KMS-11 (cell line): ENCODE measurements at regions not wholly inside any gene's neighbourhood (a gene's known extent, or its start where the extent isn't known, plus 50 kb on each side); places are given as distances from the start of the nearest gene placed in this dataset.

Experiments
- H2AFZ ChIP-seq: fragments of 200-600 bp; sonication (generic); 2 replicates; pipeline ENCODE4 v1.6.1; 2016; ENCODE audit warnings: antibody characterized with exemption, mixed run types, low read depth
- H3K27ac ChIP-seq: fragments of 200-600 bp; sonication (generic); 2 replicates; pipeline ENCODE4 v1.6.1; 2016; ENCODE audit warnings: mild to moderate bottlenecking, mixed run types
- H3K27me3 ChIP-seq: fragments of 200-600 bp; sonication (generic); 2 replicates; pipeline ENCODE4 v1.6.1; 2017; ENCODE audit warnings: mild to moderate bottlenecking, low read depth, mixed run types, moderate library complexity; ENCODE audit not compliant: insufficient read depth
- H3K36me3 ChIP-seq: fragments of 200-600 bp; sonication (generic); 2 replicates; pipeline ENCODE4 v1.6.1; 2017; ENCODE audit warnings: mild to moderate bottlenecking, mixed run types; ENCODE audit not compliant: insufficient read depth
- H3K4me1 ChIP-seq: fragments of 200-600 bp; sonication (generic); 2 replicates; pipeline ENCODE4 v1.6.1; 2016; ENCODE audit warnings: mild to moderate bottlenecking, low read depth, mixed run types; ENCODE audit not compliant: poor library complexity, severe bottlenecking
- H3K4me2 ChIP-seq: fragments of 200-600 bp; sonication (generic); 2 replicates; pipeline ENCODE4 v1.7.0; 2016; ENCODE audit warnings: mild to moderate bottlenecking, mixed run types
- H3K4me3 ChIP-seq: fragments of 200-600 bp; sonication (generic); IDR thresholded peaks from 2 replicates; pipeline ENCODE4 v1.6.1; 2017; ENCODE audit warnings: low read depth, low read length, mixed read lengths; ENCODE audit not compliant: insufficient read depth
- H3K79me2 ChIP-seq: fragments of 200-600 bp; sonication (generic); 2 replicates; pipeline ENCODE4 v1.6.1; 2016; ENCODE audit warnings: low read depth, mixed run types; ENCODE audit not compliant: insufficient read depth
- H3K9ac ChIP-seq: fragments of 200-600 bp; sonication (generic); 2 replicates; pipeline ENCODE4 v1.6.1; 2016; ENCODE audit warnings: mild to moderate bottlenecking, mixed run types
- H4K20me1 ChIP-seq: fragments of 200-600 bp; sonication (generic); 2 replicates; pipeline ENCODE4 v1.6.1; 2016; ENCODE audit warnings: mild to moderate bottlenecking, mixed run types; ENCODE audit not compliant: insufficient read depth
- TF ChIP-seq, protein P1 (sequence below): fragments of 200-600 bp; sonication (generic); conservative IDR thresholded peaks from 2 replicates; pipeline ENCODE4 v1.6.1; 2017; ENCODE audit warnings: low read depth, mild to moderate bottlenecking, antibody characterized with exemption, low read length, moderate library complexity, mixed read lengths

DNA sequence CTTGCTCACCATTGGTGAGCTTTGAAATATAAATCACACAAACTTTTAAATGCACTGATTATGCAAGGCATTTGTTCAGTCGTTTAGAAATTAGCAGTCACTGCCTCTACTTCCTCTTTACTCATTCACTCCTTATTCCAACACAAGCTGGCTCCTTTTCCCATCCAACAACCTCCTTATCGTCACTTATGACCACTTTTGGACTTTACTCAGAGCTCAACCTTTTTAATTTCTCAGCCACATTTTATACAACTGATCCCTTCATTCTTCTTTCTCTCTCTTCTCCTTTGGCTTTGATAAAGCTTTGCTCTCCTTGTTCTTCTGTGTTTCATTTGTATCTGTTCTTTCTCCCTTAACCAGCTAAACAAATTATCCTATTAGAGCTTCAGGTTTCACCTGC lies 126.4 kb upstream of the PLEKHA5 start:
- H3K9ac ChIP-seq, result no peak overlapping the region
- H3K4me3 ChIP-seq, result no peak overlapping the region
- H3K36me3 ChIP-seq, result no peaks in the 10 kb centered on the region
- no peaks in the 10 kb centered on the region for H3K4me1 ChIP-seq
- no peaks in the 10 kb centered on the region for H3K79me2 ChIP-seq
- H3K27ac ChIP-seq, result no peak overlapping the region
- H4K20me1 ChIP-seq, result no peaks in the 10 kb centered on the region
- no peak overlapping the region for H3K4me2 ChIP-seq
- H2AFZ ChIP-seq, result no peak overlapping the region
- TF ChIP-seq, protein P1, sequence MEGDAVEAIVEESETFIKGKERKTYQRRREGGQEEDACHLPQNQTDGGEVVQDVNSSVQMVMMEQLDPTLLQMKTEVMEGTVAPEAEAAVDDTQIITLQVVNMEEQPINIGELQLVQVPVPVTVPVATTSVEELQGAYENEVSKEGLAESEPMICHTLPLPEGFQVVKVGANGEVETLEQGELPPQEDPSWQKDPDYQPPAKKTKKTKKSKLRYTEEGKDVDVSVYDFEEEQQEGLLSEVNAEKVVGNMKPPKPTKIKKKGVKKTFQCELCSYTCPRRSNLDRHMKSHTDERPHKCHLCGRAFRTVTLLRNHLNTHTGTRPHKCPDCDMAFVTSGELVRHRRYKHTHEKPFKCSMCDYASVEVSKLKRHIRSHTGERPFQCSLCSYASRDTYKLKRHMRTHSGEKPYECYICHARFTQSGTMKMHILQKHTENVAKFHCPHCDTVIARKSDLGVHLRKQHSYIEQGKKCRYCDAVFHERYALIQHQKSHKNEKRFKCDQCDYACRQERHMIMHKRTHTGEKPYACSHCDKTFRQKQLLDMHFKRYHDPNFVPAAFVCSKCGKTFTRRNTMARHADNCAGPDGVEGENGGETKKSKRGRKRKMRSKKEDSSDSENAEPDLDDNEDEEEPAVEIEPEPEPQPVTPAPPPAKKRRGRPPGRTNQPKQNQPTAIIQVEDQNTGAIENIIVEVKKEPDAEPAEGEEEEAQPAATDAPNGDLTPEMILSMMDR, result no peak
- no peaks in the 10 kb centered on the region for H3K27me3 ChIP-seq

DNA sequence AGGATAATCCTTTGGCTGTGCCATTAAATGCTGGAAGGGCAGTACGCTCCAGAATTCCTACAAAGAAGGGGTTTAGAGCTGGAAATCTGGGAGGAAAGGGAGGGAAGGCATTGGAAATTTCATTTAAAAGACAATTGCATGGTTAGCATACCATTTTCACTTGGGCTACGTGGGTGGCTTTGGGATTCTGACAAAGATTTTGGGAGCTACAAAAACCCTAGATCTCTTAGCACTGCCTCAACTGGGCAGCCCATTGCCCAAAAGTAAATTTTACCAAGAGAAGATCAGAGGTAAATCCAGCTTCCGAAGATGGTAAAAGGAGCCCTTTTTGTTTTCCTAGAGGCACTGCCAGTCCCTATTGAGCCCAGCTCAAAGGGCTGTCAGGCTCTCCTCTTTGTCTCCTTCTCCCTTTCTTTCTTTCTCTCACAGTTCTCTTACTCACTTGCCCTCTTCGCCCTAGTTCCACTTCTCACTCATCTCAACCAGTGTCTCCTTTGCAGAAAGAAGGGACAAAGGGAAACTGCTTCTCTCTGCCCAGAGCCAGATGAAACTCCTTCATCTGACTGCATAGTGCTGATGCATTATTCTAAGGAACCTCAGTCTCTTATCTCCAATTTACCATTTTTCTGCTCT lies 125.4 kb upstream of the PLEKHA5 start:
- Histone ChIP-seq H3K9ac (no peak overlapping the region), H3K27ac (no peak overlapping the region)

DNA sequence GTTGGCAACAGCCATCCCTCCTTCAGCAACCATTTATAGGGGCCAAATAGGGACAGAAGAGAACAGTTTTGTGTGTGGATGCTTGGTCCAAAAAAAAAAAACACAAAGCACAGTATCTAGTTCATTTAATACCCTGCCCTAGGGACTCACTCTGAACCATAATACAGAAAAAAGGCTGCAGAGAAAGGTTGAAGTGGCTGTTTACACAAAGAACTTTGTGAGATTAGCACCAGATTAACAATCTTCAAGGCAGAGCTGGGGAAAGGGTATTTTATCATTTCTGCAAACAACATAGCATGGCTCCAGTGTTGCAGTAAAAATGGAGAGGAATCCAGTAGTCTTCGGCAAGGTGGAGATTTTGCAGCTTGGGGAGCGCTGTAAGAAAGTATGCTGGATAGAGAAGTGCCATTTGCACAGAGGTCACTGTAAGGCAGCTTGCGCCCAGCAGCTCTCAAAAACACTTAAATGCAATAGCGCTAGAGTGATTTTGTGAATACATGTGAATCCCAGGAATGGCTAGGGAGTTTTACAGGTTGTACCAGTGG lies 124.2 kb upstream of the PLEKHA5 start:
- H3K4me1 ChIP-seq, result no peaks in the 10 kb centered on the region
- H3K27ac ChIP-seq, result no peak overlapping the region

More for the DNA sequence above, 125.4 kb upstream of the PLEKHA5 start:
- no peak overlapping the region for H3K4me2 ChIP-seq
- TF ChIP-seq, protein P1, result no peak
- no peak overlapping the region for H2AFZ ChIP-seq
- no peak overlapping the region for H3K4me3 ChIP-seq
- H3K36me3 ChIP-seq, result no peaks in the 10 kb centered on the region
- H3K27me3 ChIP-seq, result no peaks in the 10 kb centered on the region
- no peaks in the 10 kb centered on the region for H4K20me1 ChIP-seq
- H3K79me2 ChIP-seq, result no peaks in the 10 kb centered on the region
- no peaks in the 10 kb centered on the region for H3K4me1 ChIP-seq

DNA sequence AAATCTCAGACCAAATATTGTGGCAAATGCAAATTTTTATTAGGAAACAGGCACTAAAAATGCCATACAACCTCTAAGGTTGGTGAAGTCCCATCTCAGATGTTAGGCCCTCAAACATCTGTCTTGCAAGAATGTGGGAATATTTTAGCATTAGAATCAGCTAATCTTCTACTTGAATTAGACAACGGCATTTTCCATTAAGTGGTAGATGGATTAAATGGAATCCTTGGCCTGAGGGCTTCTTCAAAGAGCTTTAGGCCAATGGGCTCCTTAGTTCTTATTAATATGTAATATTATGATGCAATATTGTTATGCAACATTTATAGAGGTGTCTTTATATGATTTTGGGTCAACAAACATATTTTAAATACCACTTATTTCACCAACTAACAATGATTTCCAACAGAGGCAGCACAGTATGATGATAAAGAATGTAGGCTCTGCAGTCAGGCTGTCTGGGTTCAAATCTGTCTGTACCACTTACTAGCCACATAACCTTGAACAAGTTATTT lies 122.9 kb upstream of the PLEKHA5 start:
- no peak overlapping the region for H3K9ac ChIP-seq
- no peaks in the 10 kb centered on the region for H3K79me2 ChIP-seq
- no peak overlapping the region for H3K4me3 ChIP-seq
- TF ChIP-seq, protein P1, result no peak
- H3K36me3 ChIP-seq, result no peaks in the 10 kb centered on the region
- no peaks in the 10 kb centered on the region for H3K27me3 ChIP-seq
- H4K20me1 ChIP-seq, result no peaks in the 10 kb centered on the region
- no peak overlapping the region for H3K4me2 ChIP-seq
- H2AFZ ChIP-seq, result no peak overlapping the region
- no peaks in the 10 kb centered on the region for H3K4me1 ChIP-seq
- H3K27ac ChIP-seq, result no peak overlapping the region

More for the DNA sequence above, 124.2 kb upstream of the PLEKHA5 start:
- TF ChIP-seq, protein P1, result no peak
- Histone ChIP-seq H3K36me3 (no peaks in the 10 kb centered on the region), H3K4me2 (no peak overlapping the region), H3K27me3 (no peaks in the 10 kb centered on the region), H3K79me2 (no peaks in the 10 kb centered on the region), H3K4me3 (no peak overlapping the region), H2AFZ (no peak overlapping the region), H4K20me1 (no peaks in the 10 kb centered on the region), H3K9ac (no peak overlapping the region)
